Breast epithelium (tissue), 4 donors: ENCODE measurements at regions not wholly inside any gene's neighbourhood (a gene's known extent, or its start where the extent isn't known, plus 50 kb on each side); places are given as distances from the start of the nearest gene placed in this dataset.

ENCODE experiments used
- DNase-seq, 2 donors: peaks; one replicate each; pipeline ENCODE4 v3.0.0-alpha.2; 2019; ENCODE audit warnings: low spot score in 2 of 2
- H3K27ac ChIP-seq, 2 donors: fragments of 200-600 bp; sonication (generic) in 1 of 2; one replicate each; pipeline ENCODE4 v1.5.1; 2016 to 2019; ENCODE audit warnings: mild to moderate bottlenecking in 1 of 2
- H3K27me3 ChIP-seq, 2 donors: fragments of 200-600 bp; sonication (generic) in 1 of 2; one replicate each; pipeline versions ENCODE4 v1.5.1 to v1.6.0; 2017 to 2019; ENCODE audit warnings: control low read depth in 1 of 2, mild to moderate bottlenecking in 1 of 2
- H3K36me3 ChIP-seq: fragments of 200-600 bp; one replicate; pipeline ENCODE4 v1.5.1; 2019
- H3K4me1 ChIP-seq, 2 donors: fragments of 200-600 bp; sonication (generic); one replicate each; pipeline ENCODE4 v1.5.1; 2016 to 2019; ENCODE audit warnings: control low read depth in 1 of 2
- H3K4me3 ChIP-seq, 3 donors: fragments of 200-600 bp; sonication (generic); 1 replicate in 2 of 3; 2 replicates in 1 of 3; pipeline ENCODE4 v1.5.1; 2016 to 2019; ENCODE audit warnings: mild to moderate bottlenecking in 3 of 3, moderate library complexity in 2 of 3
- H3K9me3 ChIP-seq, 2 donors: fragments of 200-600 bp; sonication (generic) in 1 of 2; one replicate each; pipeline ENCODE4 v1.5.1; 2016 to 2019; ENCODE audit warnings: control low read depth in 1 of 2
- CTCF ChIP-seq, 3 donors: fragments of 450-650 bp; IDR thresholded peaks; one replicate each; pipeline ENCODE4 v1.5.1; 2016 to 2017; ENCODE audit warnings: antibody characterized with exemption in 3 of 3, mild to moderate bottlenecking in 3 of 3, moderate library complexity in 3 of 3
- POLR2A ChIP-seq: fragments of 450-650 bp; IDR thresholded peaks from one replicate; pipeline ENCODE4 v1.6.1; 2016; ENCODE audit warnings: antibody characterized with exemption, mild to moderate bottlenecking, moderate library complexity
- POLR2AphosphoS5 ChIP-seq, 3 donors: sonication (generic); formaldehyde crosslinking; IDR thresholded peaks; one replicate each; pipeline ENCODE4 v1.6.1; 2017; ENCODE audit warnings: antibody characterized with exemption in 3 of 3
- intact Hi-C: fragments of 100-400 bp; cut with DNase I; formaldehyde crosslinking; loops from one replicate; pipeline ENCODE4 v1.15.1; 2023; ENCODE audit warnings: low total_unique reads

- Histone ChIP-seq H3K4me3 (no peak overlapping the region), H3K36me3 (no peaks in the 10 kb centered on the region), H3K27ac (no peak overlapping the region), H3K4me1 (no peaks in the 10 kb centered on the region), H3K27me3 (no peaks in the 10 kb centered on the region), H3K9me3 (no peaks in the 10 kb centered on the region)
- TF ChIP-seq POLR2A: no peak
- TF ChIP-seq CTCF (IDR thresholded peaks at IDR 0.05): no peak
- TF ChIP-seq POLR2AphosphoS5 (IDR thresholded peaks at IDR 0.05): no peak
- DNase-seq: no peak
- intact Hi-C loops: no loop called here
These were observed 1030.4 kb upstream of the ATXN8OS start for GRCh38 chr13:69077267-69077666.

- intact Hi-C loops: no loop called here
- no peak overlapping the region for H3K4me3 ChIP-seq
- DNase-seq: no peak
- H3K36me3 ChIP-seq: no peaks in the 10 kb centered on the region
- H3K4me1 ChIP-seq: no peaks in the 10 kb centered on the region
- TF ChIP-seq POLR2A: no peak
- TF ChIP-seq CTCF (IDR thresholded peaks at IDR 0.05): no peak
- TF ChIP-seq POLR2AphosphoS5 (IDR thresholded peaks at IDR 0.05): no peak
- H3K9me3 ChIP-seq: no peaks in the 10 kb centered on the region
- H3K27me3 ChIP-seq: no peaks in the 10 kb centered on the region
- no peak overlapping the region for H3K27ac ChIP-seq
These were observed 1038.0 kb upstream of the ATXN8OS start for GRCh38 chr13:69069554-69070133.

- no peak for TF ChIP-seq POLR2A
- TF ChIP-seq CTCF (IDR thresholded peaks at IDR 0.05): no peak
- TF ChIP-seq POLR2AphosphoS5 (IDR thresholded peaks at IDR 0.05): no peak
- no peaks in the 10 kb centered on the region for H3K27me3 ChIP-seq
- no peak for DNase-seq
- H3K27ac ChIP-seq: no peak overlapping the region
- H3K4me3 ChIP-seq: no peak overlapping the region
- H3K4me1 ChIP-seq: no peaks in the 10 kb centered on the region
- H3K9me3 ChIP-seq: peaks cover 7 to 12% of the 10 kb centered on the region in 2 donors
- intact Hi-C loops: no loop called here
- no peaks in the 10 kb centered on the region for H3K36me3 ChIP-seq
These were observed 1056.9 kb upstream of the ATXN8OS start for GRCh38 chr13:69050696-69051095.

GRCh38 chr13:69044629-69045028, 1063.0 kb upstream of the ATXN8OS start:
- H3K27ac ChIP-seq: no peak overlapping the region
- intact Hi-C loops: no loop called here
- TF ChIP-seq CTCF (IDR thresholded peaks at IDR 0.05): no peak
- no peak for TF ChIP-seq POLR2A
- TF ChIP-seq POLR2AphosphoS5 (IDR thresholded peaks at IDR 0.05): no peak
- no peaks in the 10 kb centered on the region for H3K9me3 ChIP-seq
- no peak overlapping the region for H3K4me3 ChIP-seq
- H3K27me3 ChIP-seq: no peaks in the 10 kb centered on the region
- no peaks in the 10 kb centered on the region for H3K4me1 ChIP-seq
- no peaks in the 10 kb centered on the region for H3K36me3 ChIP-seq
- no peak for DNase-seq

DNA sequence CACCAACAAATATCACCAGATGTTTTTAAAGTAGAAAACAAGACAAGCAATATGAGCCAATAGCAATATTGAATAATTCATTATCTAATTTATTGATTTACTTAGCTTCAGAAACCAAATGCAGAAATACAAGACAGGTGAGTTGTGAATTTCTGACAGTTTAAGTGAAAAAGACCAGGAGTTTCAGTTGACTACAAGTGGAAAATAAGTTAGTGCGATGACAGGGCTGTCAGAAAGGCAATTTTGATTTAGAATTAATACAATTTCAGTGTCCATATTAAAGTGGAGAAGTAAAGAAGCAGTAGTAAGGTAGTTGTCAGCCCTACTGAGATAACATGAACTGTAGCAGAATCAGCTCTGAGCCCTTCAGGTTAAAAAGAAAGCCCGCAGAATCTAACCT, 1066.7 kb upstream of the ATXN8OS start:
- Histone ChIP-seq H3K36me3 (no peaks in the 10 kb centered on the region), H3K4me1 (no peaks in the 10 kb centered on the region), H3K9me3 (no peaks in the 10 kb centered on the region), H3K4me3 (no peak overlapping the region), H3K27me3 (no peaks in the 10 kb centered on the region), H3K27ac (no peak overlapping the region)
- intact Hi-C loops: no loop called here
- no peak for DNase-seq
- no peak for TF ChIP-seq POLR2A
- no peak for TF ChIP-seq CTCF (IDR thresholded peaks at IDR 0.05)
- TF ChIP-seq POLR2AphosphoS5 (IDR thresholded peaks at IDR 0.05): no peak
